ENCODE measurements at regions not wholly inside any gene's neighbourhood (a gene's known extent, or its start where the extent isn't known, plus 50 kb on each side); places are given as distances from the start of the nearest gene placed in this dataset.

DNA sequence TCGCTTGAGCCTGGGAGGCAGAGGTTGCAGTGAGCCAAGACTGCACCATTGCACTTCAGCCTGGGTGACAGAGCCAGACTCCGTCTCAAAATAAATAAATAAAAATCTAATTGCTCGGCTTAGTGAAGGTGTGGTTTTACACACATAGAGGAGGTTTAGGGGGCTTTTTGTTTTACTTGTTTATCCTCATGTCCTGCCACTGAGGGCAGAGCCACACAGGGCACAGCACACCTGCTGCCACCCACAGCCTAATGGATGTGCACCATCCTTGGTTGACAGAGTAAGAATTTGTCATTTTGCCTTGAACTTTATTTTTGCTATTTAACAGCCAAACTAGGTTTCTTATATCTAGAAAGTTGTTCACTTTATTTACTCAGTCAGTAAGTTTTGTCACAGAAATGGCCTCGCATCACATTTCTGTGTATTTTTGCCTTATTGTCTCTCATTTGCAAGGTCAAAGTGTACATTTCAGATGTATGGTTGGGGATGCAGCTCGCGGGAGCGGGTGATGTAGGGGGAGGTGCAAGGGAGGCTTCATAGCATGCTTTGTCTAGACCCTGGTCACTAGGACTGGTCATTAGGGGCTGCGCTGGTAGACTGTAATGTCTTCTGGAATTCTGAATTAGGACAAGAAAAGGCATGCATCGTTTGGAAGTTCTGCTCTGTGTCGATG lies 67.8 kb upstream of the NAA20 start:
- Mint-ChIP-seq H3K27me3 (no peaks in the 10 kb centered on the region), H3K27ac (no peak overlapping the region), H3K4me3 (no peak overlapping the region), H3K9me3 (no peaks in the 10 kb centered on the region), H3K36me3 (peaks cover 21% of the 10 kb centered on the region), H3K4me1 (ENCODE audit: unreplicated experiment) (peaks cover 9% of the 10 kb centered on the region)
- no peak for DNase-seq (ENCODE audit: extremely low spot score, unreplicated experiment)
- TF ChIP-seq CTCF (conservative IDR thresholded peaks at IDR 0.05): no peak

DNA sequence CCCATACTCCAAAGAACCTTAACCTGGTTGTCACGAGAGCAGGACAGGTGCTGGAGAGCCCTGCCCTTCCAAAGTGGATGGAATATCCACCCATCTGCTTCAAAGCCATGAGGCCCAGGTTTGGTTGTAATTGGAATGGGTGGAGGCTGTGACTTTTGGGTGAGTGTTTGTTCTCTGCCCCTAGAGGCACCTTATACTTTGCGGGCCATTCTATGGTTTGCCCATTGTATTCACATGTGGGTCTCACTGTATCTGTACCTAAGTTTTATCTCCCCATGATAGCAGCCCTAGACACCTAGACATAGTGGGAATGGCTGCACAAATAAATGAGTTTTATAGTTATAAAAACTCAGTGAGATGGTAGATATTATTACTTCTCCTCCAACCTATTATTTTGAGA lies 67.1 kb upstream of the NAA20 start:
- Mint-ChIP-seq H3K36me3 (peaks cover 24% of the 10 kb centered on the region), H3K4me3 (no peak overlapping the region), H3K27me3 (no peaks in the 10 kb centered on the region), H3K27ac (no peak overlapping the region), H3K4me1 (ENCODE audit: unreplicated experiment) (peaks cover 9% of the 10 kb centered on the region), H3K9me3 (no peaks in the 10 kb centered on the region)
- DNase-seq (ENCODE audit: extremely low spot score, unreplicated experiment): no peak
- TF ChIP-seq CTCF (conservative IDR thresholded peaks at IDR 0.05): no peak

- TF ChIP-seq CTCF (conservative IDR thresholded peaks at IDR 0.05): no peak
- no peak for DNase-seq (ENCODE audit: extremely low spot score, unreplicated experiment)
- no peak overlapping the region for H3K27ac Mint-ChIP-seq
- peaks cover 15% of the 10 kb centered on the region for H3K36me3 Mint-ChIP-seq
- H3K9me3 Mint-ChIP-seq: no peaks in the 10 kb centered on the region
- no peak overlapping the region for H3K4me3 Mint-ChIP-seq
- no peaks in the 10 kb centered on the region for H3K4me1 Mint-ChIP-seq (ENCODE audit: unreplicated experiment)
- H3K27me3 Mint-ChIP-seq: no peaks in the 10 kb centered on the region
Observed at GRCh38 chr20:19952392-19952791, 64.8 kb upstream of the NAA20 start.

DNA sequence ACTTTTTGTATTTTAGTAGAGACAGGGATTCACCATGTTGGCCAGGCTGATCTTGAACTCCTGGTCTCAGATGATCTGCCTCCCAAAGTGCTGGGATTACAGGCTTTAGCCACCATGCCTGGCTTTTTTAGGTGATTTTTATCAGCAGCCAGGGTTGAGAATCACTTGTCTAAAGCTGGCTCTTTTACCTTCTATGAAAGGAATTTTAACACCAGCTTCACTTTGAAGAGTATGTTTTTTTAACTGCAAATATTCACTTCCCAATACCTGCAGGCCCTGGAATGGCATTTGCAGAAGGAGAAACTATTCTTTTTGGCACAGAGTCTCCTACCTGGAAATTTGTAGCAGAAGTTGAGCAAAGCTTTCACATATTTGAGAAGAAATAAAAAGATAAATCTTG lies 63.6 kb upstream of the NAA20 start:
- no peaks in the 10 kb centered on the region for H3K9me3 Mint-ChIP-seq
- no peaks in the 10 kb centered on the region for H3K27me3 Mint-ChIP-seq
- TF ChIP-seq CTCF (conservative IDR thresholded peaks at IDR 0.05): no peak
- no peak overlapping the region for H3K27ac Mint-ChIP-seq
- H3K36me3 Mint-ChIP-seq: peaks cover 16% of the 10 kb centered on the region
- DNase-seq (ENCODE audit: extremely low spot score, unreplicated experiment): no peak
- H3K4me1 Mint-ChIP-seq (ENCODE audit: unreplicated experiment): no peaks in the 10 kb centered on the region
- no peak overlapping the region for H3K4me3 Mint-ChIP-seq

DNA sequence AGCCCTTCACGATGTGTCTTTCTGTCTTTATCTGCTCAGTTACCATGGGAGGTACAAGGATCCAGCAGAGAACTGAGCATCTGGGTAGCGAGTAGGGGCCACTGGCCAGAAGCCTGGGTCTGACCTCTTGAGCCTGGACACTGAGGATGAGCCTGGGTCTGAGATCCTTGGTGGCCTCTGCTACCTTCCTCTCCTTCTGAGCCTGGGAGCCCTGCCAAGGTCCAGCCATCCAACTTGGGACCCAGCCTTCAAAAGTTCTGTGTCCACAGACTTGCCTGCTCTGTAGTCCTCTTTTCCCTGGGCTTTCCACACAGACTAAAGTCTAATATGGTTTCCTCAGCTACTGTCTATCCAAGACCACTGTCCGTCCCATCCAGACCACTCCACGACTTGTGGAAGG lies 60.2 kb upstream of the NAA20 start:
- Mint-ChIP-seq H3K27ac (no peak overlapping the region), H3K27me3 (no peaks in the 10 kb centered on the region), H3K36me3 (peaks cover 29% of the 10 kb centered on the region), H3K4me1 (ENCODE audit: unreplicated experiment) (peaks cover 4% of the 10 kb centered on the region), H3K4me3 (no peak overlapping the region), H3K9me3 (no peaks in the 10 kb centered on the region)
- no peak for TF ChIP-seq CTCF (conservative IDR thresholded peaks at IDR 0.05)
- no peak for DNase-seq (ENCODE audit: extremely low spot score, unreplicated experiment)

GRCh38 chr20:19958219-19958618 lies 58.9 kb upstream of the NAA20 start:
- TF ChIP-seq CTCF (conservative IDR thresholded peaks at IDR 0.05): no peak
- DNase-seq (ENCODE audit: extremely low spot score, unreplicated experiment): no peak
- H3K27me3 Mint-ChIP-seq: no peaks in the 10 kb centered on the region
- H3K4me3 Mint-ChIP-seq: no peak overlapping the region
- peaks cover 4% of the 10 kb centered on the region for H3K4me1 Mint-ChIP-seq (ENCODE audit: unreplicated experiment)
- H3K9me3 Mint-ChIP-seq: no peaks in the 10 kb centered on the region
- H3K27ac Mint-ChIP-seq: no peak overlapping the region
- peaks cover 29% of the 10 kb centered on the region for H3K36me3 Mint-ChIP-seq

All from type B pancreatic cell (in vitro differentiated cells).